WTC11 (cell line): ENCODE measurements at regions not wholly inside any gene's neighbourhood (a gene's known extent, or its start where the extent isn't known, plus 50 kb on each side); places are given as distances from the start of the nearest gene placed in this dataset.
A peak's percentile ranks its signal among the peaks of the same experiment; 100 is the strongest.

Experiments
- ATAC-seq: fragments of 200-7000 bp; cut with Tn5 transposase; 2 replicates; pipeline ENCODE4 v1.10.0; 2021; ENCODE audit warnings: mild to moderate bottlenecking, moderate library complexity
- CTCF ChIA-PET: fragments of 300-600 bp; sonication (Branson Sonifier 250); formaldehyde crosslinking; loops from one replicate; lab custom pipeline; 2021; ENCODE audit warnings: antibody characterized with exemption; lab: Charles Lee
- POLR2A ChIA-PET: fragments of 350-600 bp; sonication (Branson Sonifier 250); formaldehyde crosslinking; loops from one replicate; lab custom pipeline; 2021; ENCODE audit warnings: antibody characterized with exemption; lab: Charles Lee
- DNase-seq: peaks from one replicate; pipeline ENCODE4 v3.0.0; 2021; ENCODE audit warnings: low spot score
- H3K27ac Mint-ChIP-seq: 2 replicates; pipeline ENCODE4 v1.8.0; 2021; ENCODE audit warnings: mixed read lengths
- H3K27me3 Mint-ChIP-seq: 2 replicates; pipeline ENCODE4 v1.8.0; 2021; ENCODE audit warnings: low read depth, mild to moderate bottlenecking, moderate library complexity, mixed read lengths
- H3K36me3 Mint-ChIP-seq: 2 replicates; pipeline ENCODE4 v1.8.0; 2021; ENCODE audit warnings: mixed read lengths
- H3K4me1 Mint-ChIP-seq: 2 replicates; pipeline ENCODE4 v1.8.0; 2022; ENCODE audit warnings: mixed read lengths
- H3K4me3 Mint-ChIP-seq: 2 replicates; pipeline ENCODE4 v1.8.0; 2021; ENCODE audit warnings: mild to moderate bottlenecking, moderate library complexity, mixed read lengths
- H3K9me3 Mint-ChIP-seq: 2 replicates; pipeline ENCODE4 v1.8.0; 2021; ENCODE audit warnings: mixed read lengths
- CBFB ChIP-seq: sonication (generic); formaldehyde crosslinking; IDR thresholded peaks from 2 replicates; pipeline ENCODE4 v1.8.1; 2022; ENCODE audit warnings: mild to moderate bottlenecking, low read depth, missing genetic modification reagents
- EMX1 ChIP-seq: fragments of 250-450 bp; sonication (Bioruptor Pico); IDR thresholded peaks from 2 replicates; pipeline ENCODE4 v1.8.0; 2021; ENCODE audit warnings: mild to moderate bottlenecking
- FOXP1 ChIP-seq: sonication (generic); formaldehyde crosslinking; IDR thresholded peaks from 2 replicates; pipeline ENCODE4 v1.8.0; 2022; ENCODE audit warnings: missing genetic modification reagents, mild to moderate bottlenecking, moderate library complexity, borderline replicate concordance
- GABPB1 ChIP-seq: sonication (generic); formaldehyde crosslinking; IDR thresholded peaks from 2 replicates; pipeline ENCODE4 v1.8.1; 2023; ENCODE audit warnings: mild to moderate bottlenecking, missing genetic modification reagents
- JUN ChIP-seq: sonication (generic); formaldehyde crosslinking; IDR thresholded peaks from 2 replicates; pipeline ENCODE4 v1.8.0; 2023; ENCODE audit warnings: mild to moderate bottlenecking, missing genetic modification reagents
- KAT7 ChIP-seq: sonication (generic); formaldehyde crosslinking; IDR thresholded peaks from 2 replicates; pipeline ENCODE4 v1.8.1; 2023; ENCODE audit warnings: missing genetic modification reagents, mild to moderate bottlenecking, borderline replicate concordance
- MAX ChIP-seq: sonication (generic); formaldehyde crosslinking; IDR thresholded peaks from 2 replicates; pipeline ENCODE4 v1.8.0; 2022; ENCODE audit warnings: mild to moderate bottlenecking, missing genetic modification reagents
- NFATC4 ChIP-seq: fragments of 250-450 bp; sonication (Bioruptor Pico); IDR thresholded peaks from 2 replicates; pipeline ENCODE4 v1.9.0; 2021; ENCODE audit warnings: mild to moderate bottlenecking
- NFE2L1 ChIP-seq: sonication (generic); formaldehyde crosslinking; IDR thresholded peaks from 2 replicates; pipeline ENCODE4 v1.8.1; 2023; ENCODE audit warnings: missing genetic modification reagents
- OVOL2 ChIP-seq: fragments of 250-450 bp; sonication (Bioruptor Pico); IDR thresholded peaks from 2 replicates; pipeline ENCODE4 v1.9.0; 2021; ENCODE audit warnings: mild to moderate bottlenecking, borderline replicate concordance
- SMAD3 ChIP-seq: sonication (generic); formaldehyde crosslinking; IDR thresholded peaks from 2 replicates; pipeline ENCODE4 v1.8.0; 2022; ENCODE audit warnings: missing genetic modification reagents, mild to moderate bottlenecking, borderline replicate concordance
- SMAD4 ChIP-seq: sonication (generic); formaldehyde crosslinking; IDR thresholded peaks from 2 replicates; pipeline ENCODE4 v1.8.0; 2022; ENCODE audit warnings: mild to moderate bottlenecking, missing genetic modification reagents
- ZBTB21 ChIP-seq: sonication (generic); formaldehyde crosslinking; IDR thresholded peaks from 2 replicates; pipeline ENCODE4 v1.8.1; 2023; ENCODE audit warnings: mild to moderate bottlenecking, missing genetic modification reagents, borderline replicate concordance
- ZNF219 ChIP-seq: sonication (generic); formaldehyde crosslinking; IDR thresholded peaks from 2 replicates; pipeline ENCODE4 v1.8.0; 2023; ENCODE audit warnings: missing genetic modification reagents, mild to moderate bottlenecking, borderline replicate concordance
- ZNF232 ChIP-seq: sonication (generic); formaldehyde crosslinking; IDR thresholded peaks from 2 replicates; pipeline ENCODE4 v1.8.0; 2022; ENCODE audit warnings: mild to moderate bottlenecking, missing genetic modification reagents
- ZNF263 ChIP-seq: sonication (generic); formaldehyde crosslinking; IDR thresholded peaks from 2 replicates; pipeline ENCODE4 v1.8.1; 2022; ENCODE audit warnings: low read depth, mild to moderate bottlenecking, moderate library complexity, missing genetic modification reagents
- ZNF396 ChIP-seq: fragments of 250-450 bp; sonication (Bioruptor Pico); IDR thresholded peaks from 2 replicates; pipeline ENCODE4 v1.8.0; 2021; ENCODE audit warnings: mild to moderate bottlenecking, moderate library complexity, borderline replicate concordance
- ZNF425 ChIP-seq: fragments of 250-450 bp; sonication (Bioruptor Pico); conservative IDR thresholded peaks from 2 replicates; pipeline ENCODE4 v1.9.0; 2021; ENCODE audit warnings: mild to moderate bottlenecking
- TF ChIP-seq, protein P1 (sequence below): sonication (generic); formaldehyde crosslinking; IDR thresholded peaks from 2 replicates; pipeline ENCODE4 v1.8.1; 2023; ENCODE audit warnings: mild to moderate bottlenecking, missing genetic modification reagents
- TF ChIP-seq, protein P2 (sequence below): sonication (generic); formaldehyde crosslinking; IDR thresholded peaks from 2 replicates; pipeline ENCODE4 v1.8.1; 2022; ENCODE audit warnings: low read depth, mild to moderate bottlenecking, moderate library complexity, missing genetic modification reagents, borderline replicate concordance
- TF ChIP-seq, protein P3 (sequence below): fragments of 250-450 bp; sonication (Bioruptor Pico); IDR thresholded peaks from 2 replicates; pipeline ENCODE4 v2.1.2; 2022; ENCODE audit warnings: mild to moderate bottlenecking, moderate library complexity

- TF ChIP-seq, protein P1, sequence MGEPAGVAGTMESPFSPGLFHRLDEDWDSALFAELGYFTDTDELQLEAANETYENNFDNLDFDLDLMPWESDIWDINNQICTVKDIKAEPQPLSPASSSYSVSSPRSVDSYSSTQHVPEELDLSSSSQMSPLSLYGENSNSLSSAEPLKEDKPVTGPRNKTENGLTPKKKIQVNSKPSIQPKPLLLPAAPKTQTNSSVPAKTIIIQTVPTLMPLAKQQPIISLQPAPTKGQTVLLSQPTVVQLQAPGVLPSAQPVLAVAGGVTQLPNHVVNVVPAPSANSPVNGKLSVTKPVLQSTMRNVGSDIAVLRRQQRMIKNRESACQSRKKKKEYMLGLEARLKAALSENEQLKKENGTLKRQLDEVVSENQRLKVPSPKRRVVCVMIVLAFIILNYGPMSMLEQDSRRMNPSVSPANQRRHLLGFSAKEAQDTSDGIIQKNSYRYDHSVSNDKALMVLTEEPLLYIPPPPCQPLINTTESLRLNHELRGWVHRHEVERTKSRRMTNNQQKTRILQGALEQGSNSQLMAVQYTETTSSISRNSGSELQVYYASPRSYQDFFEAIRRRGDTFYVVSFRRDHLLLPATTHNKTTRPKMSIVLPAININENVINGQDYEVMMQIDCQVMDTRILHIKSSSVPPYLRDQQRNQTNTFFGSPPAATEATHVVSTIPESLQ (CRISPR knock-in tag): no peak
These were observed 122.5 kb upstream of the MAX start (continued) for GRCh38 chr14:65224799-65225198.

GRCh38 chr14:65225299-65226159 lies 123.2 kb upstream of the MAX start:
- no peak for TF ChIP-seq ZNF263 (CRISPR knock-in tag)
- no peak for TF ChIP-seq ZNF219 (CRISPR knock-in tag)
- no peak for TF ChIP-seq MAX
- no peak for TF ChIP-seq FOXP1
- no peak for TF ChIP-seq ZNF396 (CRISPR knock-in tag)
- TF ChIP-seq, protein P2, sequence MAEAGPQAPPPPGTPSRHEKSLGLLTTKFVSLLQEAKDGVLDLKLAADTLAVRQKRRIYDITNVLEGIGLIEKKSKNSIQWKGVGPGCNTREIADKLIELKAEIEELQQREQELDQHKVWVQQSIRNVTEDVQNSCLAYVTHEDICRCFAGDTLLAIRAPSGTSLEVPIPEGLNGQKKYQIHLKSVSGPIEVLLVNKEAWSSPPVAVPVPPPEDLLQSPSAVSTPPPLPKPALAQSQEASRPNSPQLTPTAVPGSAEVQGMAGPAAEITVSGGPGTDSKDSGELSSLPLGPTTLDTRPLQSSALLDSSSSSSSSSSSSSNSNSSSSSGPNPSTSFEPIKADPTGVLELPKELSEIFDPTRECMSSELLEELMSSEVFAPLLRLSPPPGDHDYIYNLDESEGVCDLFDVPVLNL (CRISPR knock-in tag): no peak
- no peaks in the 10 kb centered on the region for H3K9me3 Mint-ChIP-seq
- DNase-seq (no peak), ATAC-seq (no peak)
- ChIA-PET POLR2A (interaction anchor here (0.5 to 0.6 kb wide), 2 partner anchors 333 to 702 kb away, joined by 3 to 4 read pairs; no protein-coding TSS in a partner anchor), CTCF (interaction anchor here (0.7 to 0.8 kb wide), 2 partner anchors 186 to 599 kb away, joined by 3 read pairs; no protein-coding TSS in a partner anchor)
- H3K4me1 Mint-ChIP-seq: peaks cover 58% of the 10 kb centered on the region
- no peak overlapping the region for H3K4me3 Mint-ChIP-seq
- peaks cover 2% of the 10 kb centered on the region; the same call in 1 of the 2 replicates for H3K27me3 Mint-ChIP-seq
- H3K36me3 Mint-ChIP-seq: no peaks in the 10 kb centered on the region
- H3K27ac Mint-ChIP-seq: no peak overlapping the region

DNA sequence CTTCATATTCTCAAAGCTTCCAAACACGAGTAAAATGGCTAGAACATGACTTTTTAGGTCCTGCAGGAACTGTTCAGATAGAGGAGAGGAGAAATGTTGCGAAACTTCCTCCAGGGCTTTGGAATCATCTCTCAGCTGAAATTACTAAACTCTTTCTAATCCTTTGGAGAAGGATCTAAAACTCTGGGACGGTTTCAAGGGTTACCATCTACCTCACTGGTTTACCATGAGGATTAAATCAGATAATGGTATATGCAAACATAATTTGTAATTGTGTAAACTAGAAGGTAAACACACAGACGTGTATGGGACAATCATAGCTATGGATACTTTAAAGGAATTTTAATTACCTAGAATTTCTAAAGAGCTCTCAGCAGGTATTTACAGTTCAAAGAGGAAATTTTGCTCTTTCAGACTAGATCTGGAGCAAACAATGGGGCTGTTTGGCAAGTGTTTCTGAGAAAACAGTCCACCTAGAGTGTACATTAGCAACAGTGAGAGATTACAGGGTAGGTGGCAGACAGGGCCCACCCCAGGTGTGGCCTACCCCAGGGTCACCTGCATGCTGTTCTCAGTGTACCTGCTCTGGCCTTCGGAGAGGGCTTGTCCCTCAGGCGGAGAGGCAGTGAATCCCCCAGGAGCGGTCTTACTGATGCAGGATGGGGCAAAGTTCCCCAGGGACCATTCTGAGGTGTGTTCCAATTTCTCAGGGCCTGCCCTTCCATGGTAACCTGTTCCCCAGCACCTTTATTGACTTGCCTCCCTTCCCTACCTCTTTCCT lies 124.7 kb upstream of the MAX start:
- POLR2A ChIA-PET: no interaction called here
- Mint-ChIP-seq H3K4me1 (peaks cover 58% of the 10 kb centered on the region), H3K4me3 (no peak overlapping the region), H3K27me3 (peaks cover 2% of the 10 kb centered on the region; the same call in 1 of the 2 replicates), H3K27ac (no peak overlapping the region), H3K36me3 (no peaks in the 10 kb centered on the region), H3K9me3 (no peaks in the 10 kb centered on the region)
- ATAC-seq (no peak), DNase-seq (no peak)
- CTCF ChIA-PET: no interaction called here
- TF ChIP-seq, protein P3, sequence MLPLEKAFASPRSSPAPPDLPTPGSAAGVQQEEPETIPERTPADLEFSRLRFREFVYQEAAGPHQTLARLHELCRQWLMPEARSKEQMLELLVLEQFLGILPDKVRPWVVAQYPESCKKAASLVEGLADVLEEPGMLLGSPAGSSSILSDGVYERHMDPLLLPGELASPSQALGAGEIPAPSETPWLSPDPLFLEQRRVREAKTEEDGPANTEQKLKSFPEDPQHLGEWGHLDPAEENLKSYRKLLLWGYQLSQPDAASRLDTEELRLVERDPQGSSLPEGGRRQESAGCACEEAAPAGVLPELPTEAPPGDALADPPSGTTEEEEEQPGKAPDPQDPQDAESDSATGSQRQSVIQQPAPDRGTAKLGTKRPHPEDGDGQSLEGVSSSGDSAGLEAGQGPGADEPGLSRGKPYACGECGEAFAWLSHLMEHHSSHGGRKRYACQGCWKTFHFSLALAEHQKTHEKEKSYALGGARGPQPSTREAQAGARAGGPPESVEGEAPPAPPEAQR: no peak
- peak; percentile 52; the same call in 1 of the 2 replicates for TF ChIP-seq GABPB1 (CRISPR knock-in tag)

GRCh38 chr14:65228436-65228835 lies 126.1 kb upstream of the MAX start:
- Mint-ChIP-seq H3K27ac (0 out of 2 replicates have a peak overlapping the region, but pooled peaks have one; percentile 20), H3K27me3 (peaks cover 2% of the 10 kb centered on the region; the same call in 1 of the 2 replicates), H3K4me1 (peaks cover 50% of the 10 kb centered on the region), H3K9me3 (no peaks in the 10 kb centered on the region), H3K4me3 (no peak overlapping the region), H3K36me3 (no peaks in the 10 kb centered on the region)
- ATAC-seq (no peak), DNase-seq (no peak)
- ChIA-PET CTCF (no interaction called here), POLR2A (no interaction called here)
- TF ChIP-seq ZNF425 (CRISPR knock-in tag) (no peak), ZNF232 (CRISPR knock-in tag) (no peak), CBFB (CRISPR knock-in tag) (no peak), EMX1 (no peak), NFE2L1 (no peak), KAT7 (CRISPR knock-in tag) (no peak), SMAD4 (no peak), SMAD3 (CRISPR knock-in tag) (no peak), JUN (no peak), OVOL2 (CRISPR knock-in tag) (no peak), NFATC4 (CRISPR knock-in tag) (no peak), ZBTB21 (no peak)
